Gastrocnemius medialis (tissue), 4 donors: ENCODE measurements at regions not wholly inside any gene's neighbourhood (a gene's known extent, or its start where the extent isn't known, plus 50 kb on each side); places are given as distances from the start of the nearest gene placed in this dataset.

Source experiments
- POLR2A ChIP-seq, 2 donors: fragments of 450-650 bp; IDR thresholded peaks; one replicate each; pipeline ENCODE4 v1.6.1; 2017; ENCODE audit warnings: antibody characterized with exemption in 2 of 2, mild to moderate bottlenecking in 2 of 2, moderate library complexity in 2 of 2
- TF ChIP-seq, protein P1 (sequence below), 5 experiments: fragments of 450-650 bp in 3 of 5; fragments of 200-600 bp in 2 of 5; sonication (generic) in 2 of 5; IDR thresholded peaks in 4 of 5; conservative IDR thresholded peaks in 1 of 5; 1 replicate in 4 of 5; 2 replicates in 1 of 5; pipeline ENCODE4 v1.5.1; 2016 to 2019; ENCODE audit warnings: antibody characterized with exemption in 5 of 5, mild to moderate bottlenecking in 3 of 5, moderate library complexity in 3 of 5

DNA sequence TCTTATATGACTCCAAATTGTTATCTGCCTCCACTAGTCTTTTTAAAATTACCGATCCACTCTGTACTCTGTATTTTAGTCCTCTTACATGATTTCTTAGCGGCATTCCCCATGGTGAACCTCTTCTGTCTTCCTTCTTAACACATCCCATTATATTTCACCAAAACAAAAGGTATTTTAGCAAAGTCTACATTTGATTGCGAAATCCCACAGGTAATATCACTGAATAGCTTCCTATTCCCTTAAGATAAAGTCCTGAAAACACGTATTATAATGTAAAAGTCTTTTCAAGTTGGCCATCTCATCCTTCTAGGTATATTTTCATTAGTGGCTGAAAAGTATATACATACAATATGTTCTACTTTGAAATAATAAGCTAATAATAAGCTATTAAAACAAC is 2016.0 kb upstream of the IGFBP7 start:
- no peak for TF ChIP-seq POLR2A (IDR thresholded peaks at IDR 0.05)
- TF ChIP-seq, protein P1, sequence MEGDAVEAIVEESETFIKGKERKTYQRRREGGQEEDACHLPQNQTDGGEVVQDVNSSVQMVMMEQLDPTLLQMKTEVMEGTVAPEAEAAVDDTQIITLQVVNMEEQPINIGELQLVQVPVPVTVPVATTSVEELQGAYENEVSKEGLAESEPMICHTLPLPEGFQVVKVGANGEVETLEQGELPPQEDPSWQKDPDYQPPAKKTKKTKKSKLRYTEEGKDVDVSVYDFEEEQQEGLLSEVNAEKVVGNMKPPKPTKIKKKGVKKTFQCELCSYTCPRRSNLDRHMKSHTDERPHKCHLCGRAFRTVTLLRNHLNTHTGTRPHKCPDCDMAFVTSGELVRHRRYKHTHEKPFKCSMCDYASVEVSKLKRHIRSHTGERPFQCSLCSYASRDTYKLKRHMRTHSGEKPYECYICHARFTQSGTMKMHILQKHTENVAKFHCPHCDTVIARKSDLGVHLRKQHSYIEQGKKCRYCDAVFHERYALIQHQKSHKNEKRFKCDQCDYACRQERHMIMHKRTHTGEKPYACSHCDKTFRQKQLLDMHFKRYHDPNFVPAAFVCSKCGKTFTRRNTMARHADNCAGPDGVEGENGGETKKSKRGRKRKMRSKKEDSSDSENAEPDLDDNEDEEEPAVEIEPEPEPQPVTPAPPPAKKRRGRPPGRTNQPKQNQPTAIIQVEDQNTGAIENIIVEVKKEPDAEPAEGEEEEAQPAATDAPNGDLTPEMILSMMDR (IDR thresholded peaks at IDR 0.05 in 4 of 5, conservative IDR thresholded peaks at IDR 0.05 in 1 of 5), result no peak
